Pons (tissue), 1 donor: ENCODE measurements at regions not wholly inside any gene's neighbourhood (a gene's known extent, or its start where the extent isn't known, plus 50 kb on each side); places are given as distances from the start of the nearest gene placed in this dataset.

ENCODE experiments used
- DNase-seq: peaks from one replicate; pipeline ENCODE4 v3.0.0-alpha.2; 2016; ENCODE audit warnings: low spot score

DNA sequence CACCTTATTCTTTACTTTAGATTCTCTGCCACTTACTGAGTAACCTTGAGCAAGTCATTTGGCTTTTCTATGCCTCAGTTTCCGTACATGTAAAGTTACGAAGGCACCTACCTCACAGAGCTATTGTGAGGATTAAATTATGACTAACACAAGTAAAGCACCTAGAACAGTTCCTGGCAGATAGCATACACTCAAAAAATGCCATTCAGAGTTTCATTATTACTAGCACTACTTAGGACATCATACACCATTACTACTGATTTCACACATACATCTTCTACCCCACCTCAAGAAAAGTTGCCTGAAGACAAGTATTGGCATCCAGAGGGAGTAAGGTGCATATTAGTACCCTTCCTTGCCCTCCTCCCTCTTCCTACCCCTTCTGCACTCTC lies 107.8 kb downstream of the OGFRL1 start:
- DNase-seq = no peak

GRCh38 chr6:71399279-71399678 lies 110.7 kb downstream of the OGFRL1 start:
- no peak for DNase-seq

DNA sequence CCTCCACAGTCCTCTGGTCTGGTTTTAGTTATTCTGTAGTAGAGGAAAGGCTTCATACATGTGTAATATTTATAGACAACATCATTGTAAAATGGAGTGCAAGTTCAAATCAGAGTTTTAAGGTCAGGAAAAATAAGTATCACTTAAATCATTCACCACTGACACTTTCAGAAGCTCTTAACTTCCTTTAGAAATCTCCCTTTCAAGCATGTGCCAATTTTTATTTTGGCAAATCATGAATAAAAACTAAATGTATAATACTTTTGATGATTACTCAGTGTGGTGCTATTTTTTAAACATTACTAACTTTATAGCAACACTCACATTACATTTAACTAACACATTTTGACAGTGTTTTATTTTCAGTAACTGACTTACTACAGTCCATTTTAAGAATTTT lies 112.2 kb downstream of the OGFRL1 start:
- DNase-seq = no peak

GRCh38 chr6:71402096-71402495 lies 113.5 kb downstream of the OGFRL1 start:
- DNase-seq = no peak

GRCh38 chr6:71403422-71404134 lies 115.0 kb downstream of the OGFRL1 start:
- DNase-seq = no peak

DNA sequence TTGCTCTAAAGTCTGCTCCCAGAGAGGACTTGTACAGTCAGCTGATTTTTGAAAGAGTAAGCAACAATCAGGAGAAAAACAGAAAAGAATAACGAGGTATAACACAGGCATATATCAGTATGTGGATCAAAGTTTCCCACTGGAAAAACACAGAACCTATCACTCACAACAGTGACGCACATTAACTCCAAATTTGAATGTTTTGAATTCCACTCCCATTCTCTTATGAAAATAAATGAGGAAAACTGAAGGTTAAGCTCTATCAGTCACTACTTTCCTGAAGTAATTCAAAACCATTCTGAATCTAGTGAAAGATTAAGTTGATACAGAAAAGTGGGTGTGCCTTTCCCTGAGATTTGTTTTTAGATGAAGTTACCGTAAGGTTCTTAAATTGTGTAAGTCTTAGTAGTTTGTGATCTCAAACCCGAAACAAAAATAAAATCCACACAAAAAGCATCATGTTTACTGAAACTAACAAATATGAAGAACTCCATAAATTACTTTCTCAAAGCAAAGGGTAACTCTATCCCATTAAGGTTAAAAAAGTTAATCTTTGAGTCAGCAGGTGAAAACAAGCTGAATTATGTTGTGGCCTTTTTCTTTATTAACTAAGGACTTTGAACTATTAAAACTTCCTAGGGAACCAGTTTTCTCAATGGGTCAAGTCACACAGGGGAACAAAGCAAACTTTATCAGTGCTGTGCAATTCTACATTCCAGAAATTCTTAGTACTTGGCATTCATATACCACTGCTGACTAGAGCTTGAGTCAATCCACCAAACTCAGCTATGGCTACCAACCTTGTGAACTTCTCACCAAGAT lies 115.7 kb downstream of the OGFRL1 start:
- DNase-seq = no peak

GRCh38 chr6:71404967-71405278 lies 116.3 kb downstream of the OGFRL1 start:
- no peak for DNase-seq

GRCh38 chr6:71405416-71405815 lies 116.8 kb downstream of the OGFRL1 start:
- no peak for DNase-seq

DNA sequence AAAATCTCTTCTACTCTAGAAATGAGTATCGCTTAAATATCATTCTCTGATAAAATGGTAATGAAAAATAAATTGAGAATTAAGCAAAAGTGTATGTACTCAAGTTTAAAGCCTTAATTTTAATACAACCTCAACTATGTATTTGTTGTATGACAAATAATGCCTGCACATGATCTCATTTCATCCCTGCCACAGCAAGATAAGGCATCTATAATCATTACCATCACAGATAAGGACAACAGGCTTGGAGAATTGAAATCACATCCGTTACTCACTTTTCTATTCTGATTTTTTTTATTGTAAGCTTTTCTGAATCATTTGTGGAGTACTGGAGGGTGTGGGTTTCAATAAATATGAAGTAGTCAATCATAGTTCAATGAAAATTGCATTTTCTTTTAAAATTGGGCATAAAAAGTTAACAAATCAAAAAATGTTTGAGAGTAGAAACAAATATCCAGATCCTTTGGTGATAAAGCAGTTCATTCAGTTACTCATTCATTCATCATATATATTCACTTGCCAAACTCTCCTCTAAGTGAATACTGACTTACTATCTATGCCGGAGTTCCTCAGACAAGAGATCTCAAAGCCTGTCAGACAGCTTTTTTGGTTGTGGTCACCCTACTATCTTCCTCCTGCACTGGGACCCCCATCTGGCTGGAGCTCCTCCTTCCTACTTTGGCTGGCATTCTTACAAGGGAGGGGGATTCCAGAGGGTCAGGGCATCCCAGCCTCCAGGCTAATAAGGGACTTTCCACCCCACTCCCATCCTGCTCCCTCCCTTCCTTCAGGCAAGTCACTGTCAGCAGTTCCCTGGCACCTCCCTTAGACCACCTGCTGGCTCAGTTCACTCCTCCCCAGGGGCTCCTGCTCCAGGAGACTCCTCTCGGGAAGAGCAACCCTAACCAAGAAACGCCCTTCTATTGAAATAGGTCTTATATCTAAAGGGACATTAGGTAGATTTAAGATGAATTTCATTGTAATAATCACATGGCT lies 118.6 kb downstream of the OGFRL1 start:
- no peak for DNase-seq

GRCh38 chr6:71408787-71409723 lies 120.4 kb downstream of the OGFRL1 start:
- no peak for DNase-seq

DNA sequence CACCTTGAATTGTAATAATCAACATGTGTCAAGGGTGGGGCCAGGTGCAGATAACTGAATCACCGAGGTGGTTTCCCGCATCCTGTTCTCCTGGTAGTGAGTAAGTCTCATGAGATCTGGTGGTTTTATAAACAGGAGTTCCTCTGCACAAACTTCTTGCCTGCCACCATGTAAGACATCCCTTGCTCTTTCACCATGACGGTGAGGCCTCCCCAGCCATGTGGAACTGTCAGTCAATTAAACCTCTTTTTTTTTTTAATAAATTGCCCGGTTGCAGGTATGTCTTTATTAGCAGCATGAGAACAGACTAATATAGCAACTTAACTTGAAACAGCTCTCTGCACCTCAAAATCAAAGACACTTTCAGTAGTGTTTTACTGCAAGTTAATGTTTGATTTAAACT lies 121.6 kb downstream of the OGFRL1 start:
- no peak for DNase-seq

DNA sequence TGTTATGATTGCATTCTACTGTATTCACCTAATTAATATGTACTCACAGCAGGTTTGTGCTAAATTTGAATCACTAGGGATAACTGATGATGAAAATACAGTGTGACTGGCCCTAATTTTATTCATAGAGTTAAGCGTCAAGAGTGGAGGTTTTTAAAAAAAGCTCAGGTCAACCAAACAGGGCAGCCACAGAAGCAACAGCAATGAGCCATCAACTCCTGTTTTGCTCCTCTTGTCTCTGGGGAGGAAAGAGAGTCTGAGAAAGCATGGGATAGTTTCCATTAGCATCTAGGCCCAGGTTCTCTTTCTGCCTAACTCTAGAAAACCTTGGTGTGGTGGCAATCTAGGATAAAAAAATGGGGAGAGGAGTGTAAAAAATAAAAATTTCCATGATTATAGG lies 122.1 kb downstream of the OGFRL1 start:
- no peak for DNase-seq

DNA sequence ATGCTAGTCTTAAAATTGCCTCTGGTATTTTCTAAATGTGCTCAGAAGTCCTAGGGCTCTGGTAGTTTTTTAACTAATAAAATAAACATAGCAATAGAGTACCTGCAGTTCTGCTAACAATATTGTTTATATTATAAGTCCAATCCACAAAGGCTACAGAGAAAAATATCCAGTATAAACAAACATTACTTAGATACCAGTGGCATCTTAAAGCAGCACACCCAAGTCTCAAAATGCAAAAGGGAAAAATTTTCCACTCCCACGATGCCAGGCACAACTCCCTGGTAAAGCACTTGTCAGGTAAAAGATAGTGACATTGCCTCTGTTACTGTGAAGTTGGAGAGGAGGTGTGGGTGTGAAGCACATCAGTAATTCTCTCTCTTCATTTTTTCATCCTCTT lies 123.3 kb downstream of the OGFRL1 start:
- no peak for DNase-seq

DNA sequence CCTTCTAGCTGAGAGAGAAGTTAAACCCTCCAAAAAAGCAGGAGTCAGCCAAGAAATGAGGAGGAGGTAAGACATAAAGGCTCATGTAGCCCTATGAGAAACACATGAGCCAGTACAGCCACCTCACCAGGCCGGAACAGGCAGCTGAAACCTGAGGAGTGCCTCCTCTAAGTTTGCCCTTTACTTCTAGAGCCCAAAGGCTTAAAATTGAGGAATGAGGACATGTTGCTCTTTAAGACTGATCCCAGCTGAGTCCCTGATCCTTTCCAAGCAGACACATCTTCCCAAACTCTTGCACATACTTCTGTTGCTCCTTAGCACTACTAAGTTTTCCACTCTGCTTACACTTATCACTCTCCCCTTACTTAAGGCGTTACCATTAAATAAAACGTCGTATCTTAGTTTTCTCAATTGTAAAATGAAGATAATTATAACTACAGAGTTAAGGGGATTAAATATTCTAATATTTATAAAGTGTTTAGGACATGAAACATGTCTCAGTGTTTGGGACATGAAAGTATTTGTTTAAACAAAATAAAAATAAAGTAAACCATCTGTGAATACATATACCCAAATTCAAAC lies 124.0 kb downstream of the OGFRL1 start:
- DNase-seq = no peak

GRCh38 chr6:71414486-71414885 lies 125.9 kb downstream of the OGFRL1 start:
- no peak for DNase-seq

- no peak for DNase-seq
Observed at GRCh38 chr6:71419217-71420094, 130.8 kb downstream of the OGFRL1 start.

GRCh38 chr6:71420095-71420692 lies 131.6 kb downstream of the OGFRL1 start:
- no peak for DNase-seq

- DNase-seq = peak; percentile 96
Observed at GRCh38 chr6:71420693-71421328, 132.2 kb downstream of the OGFRL1 start.

- DNase-seq = no peak
Observed at GRCh38 chr6:71421611-71422010, 133.0 kb downstream of the OGFRL1 start.
